Endothelial cell of umbilical vein (primary cell): ENCODE measurements at regions not wholly inside any gene's neighbourhood (a gene's known extent, or its start where the extent isn't known, plus 50 kb on each side); places are given as distances from the start of the nearest gene placed in this dataset.

ENCODE experiments used
- CTCF ChIP-seq, 2 donors: IDR thresholded peaks; 1 replicate in 1 of 2; 2 replicates in 1 of 2; pipeline ENCODE4 v1.5.1; 2011; ENCODE audit warnings: low read length in 2 of 2, mild to moderate bottlenecking in 2 of 2, moderate library complexity in 2 of 2, control low read depth in 1 of 2, inconsistent platforms in 1 of 2, low read depth in 1 of 2; ENCODE audit not compliant: insufficient read depth in 1 of 2; ENCODE audit errors: extremely low read depth in 1 of 2
- POLR2A ChIP-seq: IDR thresholded peaks from 2 replicates; pipeline ENCODE4 v1.6.1; 2012; ENCODE audit warnings: low read depth, mild to moderate bottlenecking, control low read depth, low read length
- POLR2AphosphoS5 ChIP-seq: IDR thresholded peaks from 2 replicates; pipeline ENCODE4 v1.6.1; 2012; ENCODE audit warnings: low read depth, mild to moderate bottlenecking, control low read depth, low read length, moderate library complexity; ENCODE audit not compliant: insufficient read depth

GRCh38 chr16:74184839-74185238 is 111.8 kb upstream of the PSMD7 start:
- no peak for TF ChIP-seq CTCF (IDR thresholded peaks at IDR 0.05; ENCODE audit: extremely low read depth in 1 of 2, insufficient read depth in 1 of 2, low read depth in 1 of 2, low read length in 2 of 2)
- no peak for TF ChIP-seq POLR2A
- TF ChIP-seq POLR2AphosphoS5 = no peak
